Psoas muscle (tissue), 7 donors: ENCODE measurements at regions not wholly inside any gene's neighbourhood (a gene's known extent, or its start where the extent isn't known, plus 50 kb on each side); places are given as distances from the start of the nearest gene placed in this dataset.

Experiments
- ATAC-seq, 4 donors: fragments of 200-7000 bp; cut with Tn5 transposase; one replicate each; pipeline ENCODE4 v1.9.1; 2020; ENCODE audit warnings: moderate library complexity in 3 of 4, mild to moderate bottlenecking in 2 of 4
- DNase-seq, 2 donors: peaks; one replicate each; pipeline ENCODE4 v3.0.0-alpha.2; 2020
- H3K27ac ChIP-seq: fragments of 200-600 bp; one replicate; pipeline ENCODE4 v1.8.0; 2022
- H3K27me3 ChIP-seq, 3 donors: fragments of 200-600 bp in 1 of 3; one replicate each; pipeline versions ENCODE4 v1.6.1 to v1.8.0; 2013 to 2022; ENCODE audit warnings: low read length in 2 of 3, mild to moderate bottlenecking in 2 of 3, moderate library complexity in 1 of 3; ENCODE audit not compliant: insufficient read depth in 3 of 3
- H3K36me3 ChIP-seq, 2 donors: fragments of 200-600 bp in 1 of 2; one replicate each; pipeline versions ENCODE4 v1.6.1 to v1.8.0; 2013 to 2022; ENCODE audit warnings: low read depth in 1 of 2, mild to moderate bottlenecking in 1 of 2, moderate library complexity in 1 of 2; ENCODE audit not compliant: insufficient read depth in 1 of 2
- H3K4me1 ChIP-seq: fragments of 200-600 bp; one replicate; pipeline ENCODE4 v1.8.0; 2022
- H3K4me3 ChIP-seq: fragments of 200-600 bp; one replicate; pipeline ENCODE4 v1.8.0; 2022; ENCODE audit warnings: mild to moderate bottlenecking
- H3K9me3 ChIP-seq: fragments of 200-600 bp; one replicate; pipeline ENCODE4 v1.8.0; 2022
- WGBS, 3 donors: extraction: QIAGEN DNeasy Blood & Tissue Kit; methylation state at CpG; one replicate each; pipeline versions ENCODE4 v1.1.6 to v1.1.7; 2013; 5-methylcytosine and 5-hydroxymethylcytosine counted together
- intact Hi-C, 2 donors: fragments of 100-400 bp; cut with DNase I; formaldehyde crosslinking; loops; one replicate each; pipeline versions ENCODE4 v1.11.0 to v1.14.2; 2022
- TF ChIP-seq, protein P1 (sequence below): fragments of 200-600 bp; IDR thresholded peaks from one replicate; pipeline ENCODE4 v1.8.0; 2022; ENCODE audit warnings: antibody characterized with exemption
- donor health status: healthy with polysubstance abuse.
- donor health status: DM: no; HTN: no; CAD: no; lungs with moderate emphysema.
- donor health status: Bipolar disorder and iron deficiency.
- donor health status: healthy.
- donor health status: DM: yes; HTN: yes; CAD: no.
- donor health status: DM: no; HTN: no; CAD: no.
- donor health status: DM: yes; HTN: yes; CAD: no.

DNA sequence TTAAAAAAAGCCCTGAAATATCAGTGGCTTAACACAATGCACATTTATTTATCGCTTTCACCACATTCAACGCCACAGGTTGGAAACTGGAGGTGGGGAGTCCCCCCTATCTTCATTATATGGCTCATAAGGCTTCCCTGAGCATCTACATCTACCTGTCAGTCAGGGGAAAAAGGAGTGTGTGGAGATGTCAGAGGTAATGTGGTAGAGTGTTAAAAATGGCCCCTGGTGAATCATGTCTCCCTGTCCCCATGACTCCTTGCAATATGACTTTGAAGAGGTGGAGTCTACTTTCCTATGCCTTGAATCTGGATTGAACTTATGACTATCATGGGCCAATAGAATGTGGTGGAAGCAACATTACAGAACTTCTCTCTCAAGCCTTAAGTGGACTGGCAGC is 65.5 kb upstream of the BTBD3 start:
- DNase-seq (no peak), ATAC-seq (no peak)
- Histone ChIP-seq H3K9me3 (no peaks in the 10 kb centered on the region), H3K27me3 (no peaks in the 10 kb centered on the region), H3K4me1 (no peaks in the 10 kb centered on the region), H3K27ac (no peak overlapping the region), H3K36me3 (no peaks in the 10 kb centered on the region), H3K4me3 (no peak overlapping the region)
- intact Hi-C loops, result no loop called here
- WGBS, 3 donors, result 91 to 98% (median 98%) methylated on average over 2 of the region's 2 CpGs
- TF ChIP-seq, protein P1, sequence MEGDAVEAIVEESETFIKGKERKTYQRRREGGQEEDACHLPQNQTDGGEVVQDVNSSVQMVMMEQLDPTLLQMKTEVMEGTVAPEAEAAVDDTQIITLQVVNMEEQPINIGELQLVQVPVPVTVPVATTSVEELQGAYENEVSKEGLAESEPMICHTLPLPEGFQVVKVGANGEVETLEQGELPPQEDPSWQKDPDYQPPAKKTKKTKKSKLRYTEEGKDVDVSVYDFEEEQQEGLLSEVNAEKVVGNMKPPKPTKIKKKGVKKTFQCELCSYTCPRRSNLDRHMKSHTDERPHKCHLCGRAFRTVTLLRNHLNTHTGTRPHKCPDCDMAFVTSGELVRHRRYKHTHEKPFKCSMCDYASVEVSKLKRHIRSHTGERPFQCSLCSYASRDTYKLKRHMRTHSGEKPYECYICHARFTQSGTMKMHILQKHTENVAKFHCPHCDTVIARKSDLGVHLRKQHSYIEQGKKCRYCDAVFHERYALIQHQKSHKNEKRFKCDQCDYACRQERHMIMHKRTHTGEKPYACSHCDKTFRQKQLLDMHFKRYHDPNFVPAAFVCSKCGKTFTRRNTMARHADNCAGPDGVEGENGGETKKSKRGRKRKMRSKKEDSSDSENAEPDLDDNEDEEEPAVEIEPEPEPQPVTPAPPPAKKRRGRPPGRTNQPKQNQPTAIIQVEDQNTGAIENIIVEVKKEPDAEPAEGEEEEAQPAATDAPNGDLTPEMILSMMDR, result no peak

DNA sequence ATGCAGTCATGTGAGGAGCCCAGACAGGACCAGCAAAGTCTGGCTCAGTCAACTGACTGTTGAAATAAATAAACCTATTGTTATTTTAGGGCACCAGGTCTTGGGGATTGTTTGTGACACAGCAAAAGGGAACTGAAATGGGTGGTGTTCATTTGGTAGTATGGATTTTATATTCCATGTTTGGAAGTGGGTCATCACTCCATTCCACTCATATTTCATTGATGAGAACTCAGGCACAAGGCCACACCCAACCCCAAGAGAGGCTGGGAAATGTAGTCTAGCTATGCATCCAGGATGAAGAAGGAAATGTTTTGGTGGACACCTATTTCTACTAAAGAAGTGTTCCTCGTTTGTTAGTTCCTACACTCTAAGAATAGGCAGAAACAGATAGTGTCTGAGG is 64.9 kb upstream of the BTBD3 start:
- Histone ChIP-seq H3K9me3 (no peaks in the 10 kb centered on the region), H3K36me3 (no peaks in the 10 kb centered on the region), H3K27ac (no peak overlapping the region), H3K4me1 (no peaks in the 10 kb centered on the region), H3K4me3 (no peak overlapping the region), H3K27me3 (no peaks in the 10 kb centered on the region)
- ATAC-seq (no peak), DNase-seq (no peak)
- intact Hi-C loops, result no loop called here
- TF ChIP-seq, protein P1, result no peak
- 58 to 81% (median 67%) methylated on average over 1 of the region's 1 CpG for WGBS, 3 donors

GRCh38 chr20:11853359-11853758 is 64.3 kb upstream of the BTBD3 start:
- no peak overlapping the region for H3K27ac ChIP-seq
- no peaks in the 10 kb centered on the region for H3K36me3 ChIP-seq
- H3K4me3 ChIP-seq, result no peak overlapping the region
- no peak for ATAC-seq
- no peak for DNase-seq
- no peaks in the 10 kb centered on the region for H3K9me3 ChIP-seq
- TF ChIP-seq, protein P1, result no peak
- H3K4me1 ChIP-seq, result no peaks in the 10 kb centered on the region
- no peaks in the 10 kb centered on the region for H3K27me3 ChIP-seq
- intact Hi-C loops, result no loop called here

DNA sequence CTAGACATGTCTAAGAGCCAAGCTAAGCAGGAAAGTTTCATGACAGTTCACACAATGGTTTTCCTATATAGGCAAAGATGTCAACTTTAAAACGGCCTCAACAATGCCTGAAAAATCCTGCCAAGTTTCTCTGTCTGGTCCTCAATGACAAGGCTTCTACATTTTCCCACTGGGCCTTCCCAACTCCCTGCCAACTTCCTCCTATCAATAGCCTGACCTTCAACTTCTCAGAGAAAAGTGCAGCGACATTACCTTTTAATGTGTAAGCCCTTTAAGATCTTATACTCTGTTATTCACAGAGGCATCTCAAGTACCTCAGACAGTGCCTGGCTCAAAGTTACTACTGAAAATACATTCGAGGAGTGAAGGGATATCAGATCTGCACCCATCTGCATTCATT is 56.2 kb upstream of the BTBD3 start:
- ATAC-seq (no peak), DNase-seq (no peak)
- WGBS, 3 donors, result 34 to 40% (median 37%) methylated on average over 3 of the region's 3 CpGs
- Histone ChIP-seq H3K4me1 (no peaks in the 10 kb centered on the region), H3K27ac (no peak overlapping the region), H3K36me3 (no peaks in the 10 kb centered on the region), H3K4me3 (no peak overlapping the region), H3K27me3 (no peaks in the 10 kb centered on the region), H3K9me3 (no peaks in the 10 kb centered on the region)
- TF ChIP-seq, protein P1, result no peak
- intact Hi-C loops, result no loop called here

GRCh38 chr20:11867291-11867919 is 50.3 kb upstream of the BTBD3 start:
- Histone ChIP-seq H3K4me1 (no peaks in the 10 kb centered on the region), H3K9me3 (no peaks in the 10 kb centered on the region), H3K27ac (no peak overlapping the region), H3K4me3 (no peak overlapping the region), H3K27me3 (no peaks in the 10 kb centered on the region), H3K36me3 (no peaks in the 10 kb centered on the region)
- no peak for DNase-seq
- no peak for ATAC-seq
- intact Hi-C loops, result no loop called here
- TF ChIP-seq, protein P1, result no peak
- WGBS, 3 donors, result 75 to 80% (median 79%) methylated on average over 6 of the region's 6 CpGs
